HG03095 (cell line): ENCODE measurements at regions not wholly inside any gene's neighbourhood (a gene's known extent, or its start where the extent isn't known, plus 50 kb on each side); places are given as distances from the start of the nearest gene placed in this dataset.
"Not testable (repeated sequence)": the region's sequence is repeated elsewhere in the genome, so short reads cannot be mapped to it uniquely, and the experiment has no call there.

Experiments
- ATAC-seq: cut with Tn5 transposase; IDR thresholded peaks from one replicate; pipeline ENCODE4 v1.9.1; 2021; ENCODE audit warnings: moderate library complexity; ENCODE audit not compliant: unreplicated experiment

GRCh38 chr2:67616749-67617148 lies 219.6 kb downstream of the ETAA1 start:
- ATAC-seq, result peak; percentile 94

DNA sequence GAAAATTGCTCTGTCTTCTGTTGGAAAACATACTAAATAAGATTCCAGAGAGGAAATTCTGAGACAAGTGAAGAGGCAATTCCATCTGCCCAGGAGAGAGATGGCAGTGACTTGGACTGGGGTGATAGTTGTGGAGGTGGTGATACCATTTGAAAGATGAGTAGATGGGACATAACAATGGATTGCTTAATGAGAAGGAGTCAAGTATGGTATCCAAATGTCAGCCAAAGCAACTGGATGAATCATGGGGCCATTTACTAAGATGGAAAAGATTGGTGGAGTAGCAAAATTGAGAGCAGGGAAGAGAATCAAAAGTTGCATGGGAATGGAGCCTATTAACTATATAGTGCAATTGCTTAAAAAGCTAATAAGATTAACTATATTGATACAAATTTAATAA lies 222.1 kb downstream of the ETAA1 start:
- ATAC-seq, result no peak

DNA sequence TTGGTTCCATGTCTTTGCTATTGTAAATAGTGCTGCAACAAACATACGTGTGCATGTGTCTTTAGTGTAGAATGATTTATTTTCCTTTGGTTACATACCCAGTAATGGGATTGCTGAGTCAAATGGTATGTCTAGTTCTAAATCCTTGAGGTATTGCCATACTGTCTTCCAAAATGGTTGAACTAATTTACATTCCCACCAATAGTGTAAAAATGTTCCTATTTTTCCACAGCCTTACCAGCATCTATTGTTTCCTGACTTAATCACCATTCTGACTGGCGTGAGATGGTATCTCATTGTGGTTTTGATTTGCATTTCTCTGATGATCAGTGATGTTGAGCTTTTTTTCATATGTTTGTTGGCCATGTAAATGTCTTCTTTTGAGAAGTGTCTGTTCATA lies 226.6 kb downstream of the ETAA1 start:
- not testable (repeated sequence) for ATAC-seq

GRCh38 chr2:67625178-67625577 lies 228.0 kb downstream of the ETAA1 start:
- ATAC-seq, result no peak

DNA sequence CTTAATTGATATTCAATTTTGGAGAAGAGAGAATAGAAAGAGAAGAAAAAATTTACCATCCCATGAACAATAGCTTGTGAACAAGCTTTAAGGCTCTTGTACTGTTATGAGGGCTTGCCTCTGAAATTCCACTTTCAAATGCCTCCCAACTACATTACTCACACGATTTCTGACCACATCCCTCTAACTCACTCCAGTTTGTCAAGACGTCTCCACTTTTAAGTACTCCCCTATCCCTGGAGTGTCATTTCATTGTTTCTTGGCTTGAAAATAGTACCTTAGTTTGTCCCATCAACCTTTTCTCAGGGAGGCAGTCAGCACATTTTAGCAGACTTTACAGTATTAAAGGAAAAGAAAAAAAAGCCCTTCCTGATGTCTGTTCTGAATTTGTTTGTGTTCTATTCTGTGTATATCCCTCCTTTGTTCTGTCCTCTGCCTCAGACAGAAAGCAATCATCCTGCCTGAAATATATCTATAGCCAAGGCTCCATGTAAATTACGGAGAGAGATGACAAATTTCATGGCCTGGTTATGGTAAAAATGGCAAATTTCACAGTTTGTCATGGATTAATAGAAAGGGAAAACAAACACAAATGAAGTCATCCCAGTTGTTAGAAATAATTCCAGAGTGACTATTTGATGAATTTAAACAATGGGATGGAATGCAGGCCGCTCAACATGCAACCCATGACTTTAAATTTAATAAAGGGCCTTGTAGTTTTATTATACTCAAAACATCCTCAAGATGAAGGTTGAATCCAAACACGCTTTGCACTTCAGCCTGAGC lies 228.8 kb downstream of the ETAA1 start:
- no peak for ATAC-seq

- ATAC-seq, result no peak
These were observed 229.5 kb downstream of the ETAA1 start for GRCh38 chr2:67626656-67627055.

DNA sequence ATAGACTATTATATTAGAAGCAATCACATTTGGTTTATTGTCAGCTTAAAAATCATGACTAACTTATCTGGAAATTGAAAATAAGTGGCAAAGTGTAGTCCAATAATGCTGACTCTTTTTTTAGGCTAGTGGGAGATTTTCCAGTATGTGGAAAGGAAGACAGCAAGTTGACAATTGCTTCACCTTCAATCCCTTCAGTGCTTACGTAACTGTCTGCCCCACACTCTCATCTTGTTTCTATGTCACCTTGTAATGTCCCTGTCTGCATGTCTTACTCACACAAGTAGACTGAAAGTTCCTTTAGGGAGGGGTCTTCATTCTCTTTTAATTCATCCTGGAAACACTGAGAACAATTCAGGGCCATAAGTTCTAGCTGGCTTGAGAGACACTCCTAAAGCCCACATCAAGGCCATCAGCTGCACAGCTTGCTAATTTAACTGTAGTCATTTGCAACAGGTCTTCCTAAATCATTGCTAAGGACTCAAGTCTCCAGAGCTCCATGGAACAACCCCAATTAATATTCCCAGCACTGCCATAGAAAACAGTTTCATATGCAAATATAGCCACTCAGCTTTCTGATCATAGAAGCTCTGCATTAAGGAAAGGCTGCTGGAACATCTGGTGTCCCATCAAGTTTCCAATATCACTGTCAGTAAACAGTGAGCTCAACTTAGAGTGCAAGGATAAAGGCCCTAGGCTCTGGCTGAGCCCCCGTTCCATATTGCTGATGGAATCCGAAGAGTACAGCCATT lies 230.5 kb downstream of the ETAA1 start:
- no peak for ATAC-seq

GRCh38 chr2:67628892-67629291 lies 231.8 kb downstream of the ETAA1 start:
- ATAC-seq, result no peak

DNA sequence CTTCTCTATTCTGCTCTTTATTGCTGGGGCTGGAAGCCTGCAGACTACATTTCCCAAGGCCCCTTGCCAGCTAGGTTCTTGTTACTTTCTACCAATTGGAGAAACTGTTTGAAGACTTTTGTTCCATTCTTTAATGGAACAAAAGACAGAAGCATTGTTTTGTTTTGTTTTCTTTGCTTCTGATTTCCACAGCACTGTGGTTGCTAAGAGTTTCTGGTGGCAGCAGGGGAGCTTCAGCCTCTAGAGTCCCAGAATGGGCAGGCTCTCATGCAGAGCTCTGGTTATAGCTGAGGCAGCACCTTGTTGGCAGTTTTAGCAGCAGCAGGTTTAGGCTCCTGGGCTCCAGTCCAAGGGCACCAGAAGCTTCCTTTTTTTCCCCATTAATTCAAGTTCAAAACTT lies 234.3 kb downstream of the ETAA1 start:
- no peak for ATAC-seq

DNA sequence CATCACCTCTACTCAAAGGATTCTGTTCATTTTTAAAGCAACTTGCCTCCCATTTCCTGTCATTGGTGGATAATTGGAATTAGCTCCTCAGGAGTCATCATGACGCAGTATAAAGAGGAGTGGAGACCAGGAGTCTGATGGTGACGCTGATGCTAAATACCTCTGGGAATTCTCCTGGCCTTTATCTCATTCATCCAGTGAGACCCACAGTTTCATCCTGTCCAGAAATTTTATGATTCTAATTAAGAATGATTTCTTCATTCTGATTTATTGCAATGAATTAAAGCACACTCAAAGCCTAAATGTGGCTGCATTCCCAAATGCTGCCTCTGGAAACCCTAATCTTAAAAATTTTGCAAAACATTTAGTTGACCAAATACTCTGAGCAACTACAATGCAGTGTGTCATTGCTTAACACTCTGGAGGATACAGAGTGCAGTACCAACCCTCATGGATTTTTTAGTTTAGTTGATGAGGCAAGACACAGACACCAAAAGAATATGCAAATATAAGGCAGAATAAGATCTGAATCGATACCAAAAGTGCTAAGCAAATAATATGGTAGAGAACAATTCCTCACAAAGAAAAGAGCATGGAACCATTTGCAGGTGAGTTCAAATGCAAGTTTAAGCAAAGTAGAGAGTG lies 236.2 kb downstream of the ETAA1 start:
- no peak for ATAC-seq

DNA sequence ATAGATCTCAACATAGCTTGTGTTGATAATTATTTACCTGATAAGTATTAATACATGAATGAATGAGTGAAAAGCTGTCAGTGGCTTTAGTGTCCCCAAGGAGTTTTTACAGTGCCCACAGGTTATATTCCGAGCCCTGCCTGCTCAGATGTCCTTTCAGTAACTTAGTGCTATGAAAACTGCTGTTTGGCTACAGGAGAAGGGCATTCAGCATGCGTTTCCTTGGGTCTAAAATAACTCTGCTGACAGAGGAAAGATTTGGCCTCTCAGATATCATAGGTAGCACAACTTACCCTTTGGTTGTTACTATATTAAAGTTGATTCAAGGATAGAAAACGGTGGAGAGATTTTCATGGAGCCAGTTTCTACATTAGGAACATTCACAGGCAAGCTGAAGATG lies 241.0 kb downstream of the ETAA1 start:
- no peak for ATAC-seq

- ATAC-seq, result no peak
These were observed 244.3 kb downstream of the ETAA1 start for GRCh38 chr2:67641312-67642045.

GRCh38 chr2:67642046-67642382 lies 244.9 kb downstream of the ETAA1 start:
- no peak for ATAC-seq

DNA sequence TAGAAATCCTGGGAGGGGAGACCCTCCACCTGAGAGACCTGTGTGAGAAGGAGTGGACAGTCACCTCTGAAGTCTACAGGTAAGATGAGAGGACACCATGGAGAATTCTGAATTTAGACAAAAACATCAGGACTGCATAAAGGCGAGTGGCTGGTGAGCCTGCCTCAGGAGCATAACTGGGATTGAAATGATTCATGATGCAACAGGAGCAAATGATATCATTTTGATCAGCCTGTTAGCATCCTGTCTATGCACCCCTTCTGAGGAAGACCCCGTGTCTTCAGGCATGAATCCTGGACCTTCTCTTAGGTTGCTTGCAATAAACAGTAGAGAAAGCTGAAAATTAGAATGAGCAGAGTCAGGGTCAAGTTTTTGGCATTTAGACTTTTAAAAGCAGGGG lies 245.8 kb downstream of the ETAA1 start:
- ATAC-seq, result no peak

DNA sequence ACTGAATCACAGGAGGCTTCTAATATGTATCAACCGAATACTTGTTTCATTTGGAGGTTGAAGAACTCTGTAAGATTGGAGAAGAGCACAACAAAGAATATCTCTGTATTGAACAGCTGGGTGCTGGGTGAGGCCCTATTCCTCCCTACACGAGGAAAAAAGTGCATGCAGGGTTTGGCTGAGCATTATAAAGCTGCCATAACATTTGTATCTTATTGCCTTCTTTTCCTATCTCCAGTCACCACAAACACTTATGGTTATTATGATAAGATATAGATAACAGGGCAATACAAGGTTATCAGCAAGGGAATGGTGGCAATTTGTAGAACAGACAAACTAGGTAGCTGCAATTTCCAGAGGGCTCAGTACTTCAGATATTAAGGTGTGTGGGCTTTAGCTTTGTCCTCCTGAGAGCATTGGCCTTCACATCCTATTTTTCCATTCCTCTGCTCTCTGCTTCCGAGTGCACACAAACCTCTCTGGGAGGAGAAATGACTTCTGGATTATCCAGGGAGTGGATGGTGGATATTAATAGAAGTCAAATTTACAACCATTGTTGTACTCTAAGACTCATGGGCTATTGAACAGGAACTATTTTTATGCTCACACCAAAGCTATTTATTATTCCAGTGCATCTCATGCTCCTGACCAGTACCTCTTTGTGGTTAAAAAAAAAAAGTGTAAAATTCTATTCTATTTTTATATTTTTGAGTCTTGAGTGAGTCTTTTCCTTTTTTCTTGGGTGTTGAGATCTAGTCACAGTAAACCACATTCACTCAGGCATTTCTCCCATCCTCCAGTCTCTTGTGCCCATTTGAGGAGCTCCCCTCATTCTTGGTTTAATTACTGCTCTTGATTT lies 248.4 kb downstream of the ETAA1 start:
- ATAC-seq, result no peak

DNA sequence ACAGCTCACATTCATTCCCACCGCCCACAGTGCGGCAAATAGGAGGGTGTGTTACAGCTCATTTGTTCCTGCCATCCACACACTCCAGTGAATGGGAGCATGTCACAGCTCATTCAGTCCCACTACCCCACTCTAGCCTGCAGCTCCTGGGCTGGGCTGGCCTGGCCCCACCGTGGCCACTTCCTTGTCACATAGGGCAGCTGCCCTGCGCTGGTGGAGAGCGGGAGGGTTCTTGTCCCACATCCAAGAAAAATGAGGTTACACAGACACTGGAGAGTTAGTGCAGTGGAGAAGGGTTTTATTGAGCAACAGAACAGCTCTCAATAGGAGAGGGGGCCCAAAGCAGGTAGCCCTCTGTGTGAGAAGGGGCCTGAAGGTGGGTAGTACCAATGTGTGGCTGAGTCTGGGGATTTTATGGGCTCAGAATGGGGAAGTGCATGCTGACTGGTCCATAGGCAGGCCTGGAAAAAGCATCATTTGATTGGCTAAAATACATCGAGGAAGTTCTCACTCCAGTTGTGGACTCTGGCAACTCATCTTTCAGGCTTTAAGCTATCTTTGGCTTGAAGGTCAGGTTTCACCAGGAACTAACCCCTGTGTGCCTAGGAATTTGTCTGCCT lies 249.7 kb downstream of the ETAA1 start:
- no peak for ATAC-seq

- no peak for ATAC-seq
These were observed 252.5 kb downstream of the ETAA1 start for GRCh38 chr2:67649331-67650261.

DNA sequence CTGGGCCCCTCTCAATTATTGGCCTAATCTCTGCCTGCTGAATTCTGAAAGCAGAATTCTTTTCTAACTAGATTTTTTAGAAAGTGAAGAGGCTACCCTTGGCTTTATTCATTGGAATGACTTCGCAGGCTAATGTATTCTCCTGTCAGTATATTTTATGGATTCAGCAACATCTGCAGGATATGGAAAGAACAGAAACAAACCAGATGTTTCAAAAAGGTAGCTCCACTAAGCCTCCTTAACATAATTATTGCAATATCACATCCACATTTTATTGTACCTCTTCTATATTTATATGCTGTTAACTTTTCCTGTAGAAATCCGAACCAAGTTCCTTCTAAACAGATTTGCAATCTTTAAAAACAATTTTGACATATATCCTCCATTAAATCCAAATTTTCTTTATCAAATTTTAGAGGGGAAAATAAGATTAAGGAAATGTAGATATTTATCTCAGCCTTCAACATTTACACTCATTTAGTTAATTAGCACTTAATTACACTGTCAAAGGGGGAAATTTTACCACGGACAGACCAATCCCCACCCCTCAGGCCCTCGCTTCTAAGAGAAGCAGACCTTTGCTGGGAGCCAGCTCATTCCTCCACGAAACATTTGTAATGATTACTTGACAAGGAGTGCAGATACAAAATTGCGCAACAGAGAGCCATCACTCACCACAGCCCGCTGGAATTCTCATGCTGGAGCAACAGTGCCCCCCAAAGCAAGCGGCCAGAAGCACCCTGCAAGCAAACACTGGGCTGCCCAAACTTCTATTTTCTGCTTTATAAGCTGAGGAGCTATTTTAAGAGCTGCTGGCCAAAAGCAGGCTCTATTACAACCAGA lies 253.4 kb downstream of the ETAA1 start:
- ATAC-seq, result no peak
